ENCODE measurements at regions not wholly inside any gene's neighbourhood (a gene's known extent, or its start where the extent isn't known, plus 50 kb on each side); places are given as distances from the start of the nearest gene placed in this dataset.

- Histone ChIP-seq H3K36me3 (ENCODE audit: control insufficient read depth in 1 of 2, insufficient read depth in 2 of 2, low read length in 1 of 2) (no peaks in the 10 kb centered on the region), H3K4me3 (ENCODE audit: low read length in 2 of 2) (no peak overlapping the region), H3K4me1 (ENCODE audit: control insufficient read depth in 1 of 2, insufficient read depth in 2 of 2, low read length in 2 of 2) (peaks cover 0 to 2% of the 10 kb centered on the region in 2 donors), H3K27ac (ENCODE audit: low read depth in 1 of 2, low read length in 2 of 2) (no peak overlapping the region), H3K9me3 (ENCODE audit: control insufficient read depth, low read length) (no peaks in the 10 kb centered on the region), H3K27me3 (ENCODE audit: control insufficient read depth in 1 of 2, insufficient read depth in 2 of 2, low read length in 1 of 2) (no peaks in the 10 kb centered on the region)
- no peak for ATAC-seq (ENCODE audit: low FRiP score)
- intact Hi-C loops (cut with DNase I) = no loop called here
- WGBS, 2 donors = 71 to 88% methylated on average over 4 of the region's 4 CpGs
- DNase-seq = peak in 1 of 2 donors; percentile 51
Measured at GRCh38 chr14:51398898-51399297, 158.9 kb downstream of the TMX1 start.

GRCh38 chr14:51400139-51400538 is 160.1 kb downstream of the TMX1 start:
- no peak for ATAC-seq (ENCODE audit: low FRiP score)
- H3K9me3 ChIP-seq (ENCODE audit: control insufficient read depth, low read length) = no peaks in the 10 kb centered on the region
- no peak for DNase-seq
- intact Hi-C loops (cut with DNase I) = no loop called here
- H3K27ac ChIP-seq (ENCODE audit: low read depth in 1 of 2, low read length in 2 of 2) = no peak overlapping the region
- H3K4me3 ChIP-seq (ENCODE audit: low read length in 2 of 2) = no peak overlapping the region
- peaks cover 0 to 2% of the 10 kb centered on the region in 2 donors for H3K4me1 ChIP-seq (ENCODE audit: control insufficient read depth in 1 of 2, insufficient read depth in 2 of 2, low read length in 2 of 2)
- no peaks in the 10 kb centered on the region for H3K27me3 ChIP-seq (ENCODE audit: control insufficient read depth in 1 of 2, insufficient read depth in 2 of 2, low read length in 1 of 2)
- 25 to 45% methylated on average over 2 of the region's 2 CpGs for WGBS, 2 donors
- H3K36me3 ChIP-seq (ENCODE audit: control insufficient read depth in 1 of 2, insufficient read depth in 2 of 2, low read length in 1 of 2) = no peaks in the 10 kb centered on the region

GRCh38 chr14:51401272-51401671 is 161.2 kb downstream of the TMX1 start:
- peaks cover 0 to 2% of the 10 kb centered on the region in 2 donors for H3K4me1 ChIP-seq (ENCODE audit: control insufficient read depth in 1 of 2, insufficient read depth in 2 of 2, low read length in 2 of 2)
- ATAC-seq (ENCODE audit: low FRiP score) (peak; percentile 78), DNase-seq (no peak)
- H3K27me3 ChIP-seq (ENCODE audit: control insufficient read depth in 1 of 2, insufficient read depth in 2 of 2, low read length in 1 of 2) = no peaks in the 10 kb centered on the region
- H3K9me3 ChIP-seq (ENCODE audit: control insufficient read depth, low read length) = no peaks in the 10 kb centered on the region
- peak overlapping the region in 1 of 2 donors; percentile 89 for H3K27ac ChIP-seq (ENCODE audit: low read depth in 1 of 2, low read length in 2 of 2)
- no peak overlapping the region for H3K4me3 ChIP-seq (ENCODE audit: low read length in 2 of 2)
- intact Hi-C loops (cut with DNase I) = no loop called here
- no peaks in the 10 kb centered on the region for H3K36me3 ChIP-seq (ENCODE audit: control insufficient read depth in 1 of 2, insufficient read depth in 2 of 2, low read length in 1 of 2)
- WGBS, 2 donors = 26 to 45% methylated on average over 2 of the region's 2 CpGs

GRCh38 chr14:51401756-51402155 is 161.7 kb downstream of the TMX1 start:
- H3K4me1 ChIP-seq (ENCODE audit: control insufficient read depth in 1 of 2, insufficient read depth in 2 of 2, low read length in 2 of 2) = peaks cover 0 to 2% of the 10 kb centered on the region in 2 donors
- H3K4me3 ChIP-seq (ENCODE audit: low read length in 2 of 2) = no peak overlapping the region
- ATAC-seq (ENCODE audit: low FRiP score) (peak; percentile 69), DNase-seq (peak in 1 of 2 donors; percentile 58)
- H3K36me3 ChIP-seq (ENCODE audit: control insufficient read depth in 1 of 2, insufficient read depth in 2 of 2, low read length in 1 of 2) = no peaks in the 10 kb centered on the region
- H3K27me3 ChIP-seq (ENCODE audit: control insufficient read depth in 1 of 2, insufficient read depth in 2 of 2, low read length in 1 of 2) = no peaks in the 10 kb centered on the region
- no peaks in the 10 kb centered on the region for H3K9me3 ChIP-seq (ENCODE audit: control insufficient read depth, low read length)
- peak overlapping the region in 1 of 2 donors; percentile 89 for H3K27ac ChIP-seq (ENCODE audit: low read depth in 1 of 2, low read length in 2 of 2)
- intact Hi-C loops (cut with DNase I) = no loop called here
- 7 to 9% methylated on average over 2 of the region's 2 CpGs for WGBS, 2 donors

GRCh38 chr14:51410897-51411296 is 170.8 kb downstream of the TMX1 start:
- Histone ChIP-seq H3K4me1 (ENCODE audit: control insufficient read depth in 1 of 2, insufficient read depth in 2 of 2, low read length in 2 of 2) (no peaks in the 10 kb centered on the region), H3K36me3 (ENCODE audit: control insufficient read depth in 1 of 2, insufficient read depth in 2 of 2, low read length in 1 of 2) (no peaks in the 10 kb centered on the region), H3K4me3 (ENCODE audit: low read length in 2 of 2) (no peak overlapping the region), H3K27ac (ENCODE audit: low read depth in 1 of 2, low read length in 2 of 2) (no peak overlapping the region), H3K27me3 (ENCODE audit: control insufficient read depth in 1 of 2, insufficient read depth in 2 of 2, low read length in 1 of 2) (no peaks in the 10 kb centered on the region), H3K9me3 (ENCODE audit: control insufficient read depth, low read length) (no peaks in the 10 kb centered on the region)
- ATAC-seq (ENCODE audit: low FRiP score) (no peak), DNase-seq (no peak)
- 43 to 52% methylated on average over 3 of the region's 3 CpGs for WGBS, 2 donors
- intact Hi-C loops (cut with DNase I) = no loop called here

GRCh38 chr14:51419685-51420084 is 179.6 kb downstream of the TMX1 start:
- Histone ChIP-seq H3K4me1 (ENCODE audit: control insufficient read depth in 1 of 2, insufficient read depth in 2 of 2, low read length in 2 of 2) (no peaks in the 10 kb centered on the region), H3K9me3 (ENCODE audit: control insufficient read depth, low read length) (peaks cover 5% of the 10 kb centered on the region), H3K36me3 (ENCODE audit: control insufficient read depth in 1 of 2, insufficient read depth in 2 of 2, low read length in 1 of 2) (no peaks in the 10 kb centered on the region), H3K27ac (ENCODE audit: low read depth in 1 of 2, low read length in 2 of 2) (no peak overlapping the region), H3K27me3 (ENCODE audit: control insufficient read depth in 1 of 2, insufficient read depth in 2 of 2, low read length in 1 of 2) (no peaks in the 10 kb centered on the region), H3K4me3 (ENCODE audit: low read length in 2 of 2) (no peak overlapping the region)
- DNase-seq = no peak
- no peak for ATAC-seq (ENCODE audit: low FRiP score)
- intact Hi-C loops (cut with DNase I) = no loop called here
- WGBS, 2 donors = 84 to 86% methylated on average over 7 of the region's 7 CpGs

GRCh38 chr14:51422704-51423103 is 182.7 kb downstream of the TMX1 start:
- Histone ChIP-seq H3K4me3 (ENCODE audit: low read length in 2 of 2) (no peak overlapping the region), H3K9me3 (ENCODE audit: control insufficient read depth, low read length) (peaks cover 5% of the 10 kb centered on the region), H3K27me3 (ENCODE audit: control insufficient read depth in 1 of 2, insufficient read depth in 2 of 2, low read length in 1 of 2) (no peaks in the 10 kb centered on the region), H3K27ac (ENCODE audit: low read depth in 1 of 2, low read length in 2 of 2) (no peak overlapping the region), H3K36me3 (ENCODE audit: control insufficient read depth in 1 of 2, insufficient read depth in 2 of 2, low read length in 1 of 2) (no peaks in the 10 kb centered on the region), H3K4me1 (ENCODE audit: control insufficient read depth in 1 of 2, insufficient read depth in 2 of 2, low read length in 2 of 2) (no peaks in the 10 kb centered on the region)
- WGBS, 2 donors = 98 to 99% methylated on average over 3 of the region's 3 CpGs
- DNase-seq = no peak
- ATAC-seq (ENCODE audit: low FRiP score) = no peak
- intact Hi-C loops (cut with DNase I) = no loop called here

- 54 to 66% methylated on average over 3 of the region's 3 CpGs for WGBS, 2 donors
- no peak for DNase-seq
- H3K4me1 ChIP-seq (ENCODE audit: control insufficient read depth in 1 of 2, insufficient read depth in 2 of 2, low read length in 2 of 2) = no peaks in the 10 kb centered on the region
- no peaks in the 10 kb centered on the region for H3K27me3 ChIP-seq (ENCODE audit: control insufficient read depth in 1 of 2, insufficient read depth in 2 of 2, low read length in 1 of 2)
- H3K27ac ChIP-seq (ENCODE audit: low read depth in 1 of 2, low read length in 2 of 2) = no peak overlapping the region
- intact Hi-C loops (cut with DNase I) = no loop called here
- peaks cover 1% of the 10 kb centered on the region for H3K9me3 ChIP-seq (ENCODE audit: control insufficient read depth, low read length)
- no peak for ATAC-seq (ENCODE audit: low FRiP score)
- no peak overlapping the region for H3K4me3 ChIP-seq (ENCODE audit: low read length in 2 of 2)
- H3K36me3 ChIP-seq (ENCODE audit: control insufficient read depth in 1 of 2, insufficient read depth in 2 of 2, low read length in 1 of 2) = no peaks in the 10 kb centered on the region
Measured at GRCh38 chr14:51424041-51424440, 184.0 kb downstream of the TMX1 start.

GRCh38 chr14:51424561-51425251 is 184.7 kb downstream of the TMX1 start:
- Histone ChIP-seq H3K9me3 (ENCODE audit: control insufficient read depth, low read length) (peaks cover 1% of the 10 kb centered on the region), H3K36me3 (ENCODE audit: control insufficient read depth in 1 of 2, insufficient read depth in 2 of 2, low read length in 1 of 2) (no peaks in the 10 kb centered on the region), H3K27me3 (ENCODE audit: control insufficient read depth in 1 of 2, insufficient read depth in 2 of 2, low read length in 1 of 2) (no peaks in the 10 kb centered on the region), H3K4me1 (ENCODE audit: control insufficient read depth in 1 of 2, insufficient read depth in 2 of 2, low read length in 2 of 2) (no peaks in the 10 kb centered on the region), H3K27ac (ENCODE audit: low read depth in 1 of 2, low read length in 2 of 2) (no peak overlapping the region), H3K4me3 (ENCODE audit: low read length in 2 of 2) (no peak overlapping the region)
- ATAC-seq (ENCODE audit: low FRiP score) (peak; percentile 62), DNase-seq (no peak)
- intact Hi-C loops (cut with DNase I) = no loop called here
- 67 to 68% methylated on average over 5 of the region's 5 CpGs for WGBS, 2 donors

Measured in aorta (tissue), 5 donors.